GM23248 (cell line): ENCODE measurements at regions not wholly inside any gene's neighbourhood (a gene's known extent, or its start where the extent isn't known, plus 50 kb on each side); places are given as distances from the start of the nearest gene placed in this dataset.

Experiments
- DNase-seq: peaks from one replicate; pipeline ENCODE4 v3.0.0-alpha.2; 2015
- H2AFZ ChIP-seq: fragments of 200-600 bp; sonication (generic); 2 replicates; pipeline ENCODE4 v1.6.1; 2016; ENCODE audit warnings: antibody characterized with exemption
- H3F3A ChIP-seq: fragments of 200-600 bp; sonication (generic); 2 replicates; pipeline ENCODE4 v1.6.1; 2016; ENCODE audit warnings: mild to moderate bottlenecking, antibody characterized with exemption, mixed run types; ENCODE audit not compliant: insufficient read depth
- H3K27ac ChIP-seq: fragments of 200-600 bp; sonication (generic); 2 replicates; pipeline ENCODE4 v1.5.1; 2016; ENCODE audit warnings: mild to moderate bottlenecking
- H3K27me3 ChIP-seq: fragments of 200-600 bp; sonication (generic); replicated peaks from 2 replicates; pipeline ENCODE4 v1.6.1; 2016; ENCODE audit warnings: mild to moderate bottlenecking; ENCODE audit not compliant: insufficient read depth
- H3K36me3 ChIP-seq: fragments of 200-600 bp; sonication (generic); 2 replicates; pipeline ENCODE4 v1.6.1; 2016; ENCODE audit warnings: low read depth, mild to moderate bottlenecking
- H3K4me1 ChIP-seq: fragments of 200-600 bp; sonication (generic); 2 replicates; pipeline ENCODE4 v1.6.1; 2016; ENCODE audit warnings: mild to moderate bottlenecking; ENCODE audit not compliant: insufficient read depth
- H3K4me2 ChIP-seq: fragments of 200-600 bp; sonication (generic); one replicate; pipeline ENCODE4 v1.6.1; 2016; ENCODE audit warnings: mild to moderate bottlenecking; ENCODE audit not compliant: unreplicated experiment
- H3K4me3 ChIP-seq: fragments of 200-600 bp; sonication (generic); 2 replicates; pipeline ENCODE4 v1.5.1; 2016; ENCODE audit warnings: mild to moderate bottlenecking
- H3K79me2 ChIP-seq: fragments of 200-600 bp; sonication (generic); 2 replicates; pipeline ENCODE4 v1.6.1; 2016; ENCODE audit warnings: mild to moderate bottlenecking; ENCODE audit not compliant: insufficient read depth
- H3K9ac ChIP-seq: fragments of 200-600 bp; sonication (generic); 2 replicates; pipeline ENCODE4 v1.6.1; 2016; ENCODE audit warnings: mild to moderate bottlenecking
- H3K9me2 ChIP-seq: fragments of 200-600 bp; sonication (generic); 2 replicates; pipeline ENCODE4 v1.6.1; 2016; ENCODE audit warnings: mixed run types, mild to moderate bottlenecking, moderate library complexity; ENCODE audit not compliant: insufficient read depth
- H3K9me3 ChIP-seq: fragments of 200-600 bp; sonication (generic); one replicate; pipeline ENCODE4 v1.6.1; 2017; ENCODE audit warnings: low read depth
- H4K20me1 ChIP-seq: fragments of 200-600 bp; sonication (generic); 2 replicates; pipeline ENCODE4 v1.6.0; 2016; ENCODE audit not compliant: insufficient read depth
- EZH2 ChIP-seq: fragments of 200-600 bp; sonication (generic); IDR thresholded peaks from 2 replicates; pipeline ENCODE4 v1.6.1; 2018; ENCODE audit warnings: antibody characterized with exemption, mild to moderate bottlenecking; ENCODE audit not compliant: insufficient read depth, poor library complexity, severe bottlenecking
- EZH2phosphoT487 ChIP-seq: fragments of 200-600 bp; sonication (generic); IDR thresholded peaks from 2 replicates; pipeline ENCODE4 v1.6.1; 2018; ENCODE audit warnings: antibody characterized with exemption, moderate library complexity, mild to moderate bottlenecking, low read depth; ENCODE audit not compliant: insufficient read depth
- WGBS, 2 experiments: methylation state at CpG; one replicate each; pipeline ENCODE4 v1.1.6; 2015 to 2017; ENCODE audit warnings: low lambda C conversion rate in 2 of 2, low coverage in 1 of 2; ENCODE audit errors: missing lambda C conversion rate in 2 of 2; 5-methylcytosine and 5-hydroxymethylcytosine counted together
- in situ Hi-C: fragments of 300-500 bp; cut with MboI; formaldehyde crosslinking; loops from 2 replicates; pipeline ENCODE4 v1.15.0; 2020

DNA sequence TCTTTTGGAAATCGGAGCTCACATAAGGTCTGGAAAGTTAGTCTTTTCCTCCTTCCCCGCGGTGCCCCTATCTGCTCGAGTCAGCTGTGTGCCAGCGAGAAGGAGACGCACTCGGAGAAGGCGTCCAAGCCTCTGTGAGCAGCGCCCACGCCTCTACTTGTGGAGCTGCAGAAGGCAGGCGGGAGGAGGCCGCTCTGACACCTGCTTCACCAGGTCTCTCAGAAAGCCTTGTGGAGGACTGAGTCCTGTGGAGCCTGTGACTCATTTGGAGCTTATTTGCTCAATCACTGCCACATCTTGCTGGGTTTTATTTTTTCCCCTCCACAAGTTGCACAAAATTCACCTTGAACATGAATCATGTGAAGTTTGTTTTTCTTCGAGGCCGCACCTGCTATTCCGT is 117.5 kb downstream of the IRX2 start:
- H3K4me1 ChIP-seq, result no peaks in the 10 kb centered on the region
- no peak overlapping the region for H3K4me2 ChIP-seq
- no peaks in the 10 kb centered on the region for H3K9me3 ChIP-seq
- no peaks in the 10 kb centered on the region for H4K20me1 ChIP-seq
- no peak for TF ChIP-seq EZH2
- TF ChIP-seq EZH2phosphoT487, result no peak
- no peaks in the 10 kb centered on the region for H3K9me2 ChIP-seq
- H3K36me3 ChIP-seq, result no peaks in the 10 kb centered on the region
- no peaks in the 10 kb centered on the region for H3F3A ChIP-seq
- in situ Hi-C loops, result no loop called here
- WGBS, 2 experiments, result 17 to 22% methylated on average over 11 to 15 of the region's 15 CpGs
- no peaks in the 10 kb centered on the region for H3K79me2 ChIP-seq
- H2AFZ ChIP-seq, result no peak overlapping the region
- H3K27me3 ChIP-seq, result no peaks in the 10 kb centered on the region
- no peak overlapping the region for H3K4me3 ChIP-seq
- DNase-seq, result no peak
- no peak overlapping the region for H3K9ac ChIP-seq
- no peak overlapping the region for H3K27ac ChIP-seq

DNA sequence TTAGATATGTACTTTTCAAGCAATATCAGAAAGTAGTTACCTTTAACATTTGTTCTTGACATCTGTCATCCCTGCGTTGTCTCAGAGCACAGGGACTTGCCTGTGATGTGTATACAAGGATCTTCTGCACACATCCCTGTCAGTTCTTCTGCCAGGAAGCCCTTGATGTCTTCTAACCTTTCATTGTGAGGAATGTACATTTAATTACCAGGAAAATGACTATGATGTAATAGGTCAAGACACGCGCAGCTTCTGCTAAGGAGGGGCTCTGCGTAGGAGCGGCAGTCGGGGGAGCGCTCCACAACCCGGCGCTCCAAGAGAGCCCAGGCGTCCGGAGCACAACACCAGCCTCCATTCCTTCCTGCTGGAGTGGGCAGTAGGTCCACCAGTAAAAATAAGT is 119.7 kb downstream of the IRX2 start:
- Histone ChIP-seq H3K9ac (no peak overlapping the region), H3K79me2 (no peaks in the 10 kb centered on the region), H3K4me1 (no peaks in the 10 kb centered on the region), H2AFZ (no peak overlapping the region), H3K4me3 (no peak overlapping the region), H4K20me1 (no peaks in the 10 kb centered on the region), H3K9me3 (no peaks in the 10 kb centered on the region), H3K27me3 (no peaks in the 10 kb centered on the region), H3F3A (no peaks in the 10 kb centered on the region), H3K4me2 (no peak overlapping the region), H3K9me2 (no peaks in the 10 kb centered on the region), H3K36me3 (no peaks in the 10 kb centered on the region), H3K27ac (no peak overlapping the region)
- WGBS, 2 experiments, result 73 to 79% methylated on average over 11 of the region's 11 CpGs
- TF ChIP-seq EZH2, result no peak
- TF ChIP-seq EZH2phosphoT487, result no peak
- in situ Hi-C loops, result no loop called here
- no peak for DNase-seq

DNA sequence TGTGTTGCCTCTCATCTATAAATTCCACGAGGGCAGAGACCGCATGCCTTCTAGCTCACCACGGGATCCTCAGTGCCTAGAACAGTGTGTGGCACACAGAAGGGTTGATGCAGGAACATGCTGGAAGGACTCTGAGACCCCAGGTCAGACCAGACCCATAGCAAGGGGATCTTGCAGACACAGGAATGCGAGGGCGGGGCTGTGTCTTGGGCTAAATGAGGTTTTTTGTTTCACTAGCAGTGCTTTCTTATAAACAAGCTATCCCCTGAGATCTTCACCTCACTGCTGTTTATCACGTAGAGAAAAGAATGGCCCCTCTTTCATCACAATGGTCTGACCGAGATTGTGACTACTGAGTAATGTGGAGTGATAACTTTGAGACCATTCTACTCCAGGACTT is 122.4 kb downstream of the IRX2 start:
- H4K20me1 ChIP-seq, result no peaks in the 10 kb centered on the region
- no peaks in the 10 kb centered on the region for H3K79me2 ChIP-seq
- H2AFZ ChIP-seq, result no peak overlapping the region
- H3K9me3 ChIP-seq, result no peaks in the 10 kb centered on the region
- no peak overlapping the region for H3K9ac ChIP-seq
- no peak for DNase-seq
- in situ Hi-C loops, result no loop called here
- H3K36me3 ChIP-seq, result no peaks in the 10 kb centered on the region
- no peaks in the 10 kb centered on the region for H3K27me3 ChIP-seq
- H3K4me3 ChIP-seq, result no peak overlapping the region
- no peak for TF ChIP-seq EZH2phosphoT487
- no peak for TF ChIP-seq EZH2
- H3K9me2 ChIP-seq, result no peaks in the 10 kb centered on the region
- H3F3A ChIP-seq, result no peaks in the 10 kb centered on the region
- no peaks in the 10 kb centered on the region for H3K4me1 ChIP-seq
- WGBS, 2 experiments, result 34 to 35% methylated on average over 7 of the region's 7 CpGs
- no peak overlapping the region for H3K4me2 ChIP-seq
- no peak overlapping the region for H3K27ac ChIP-seq

DNA sequence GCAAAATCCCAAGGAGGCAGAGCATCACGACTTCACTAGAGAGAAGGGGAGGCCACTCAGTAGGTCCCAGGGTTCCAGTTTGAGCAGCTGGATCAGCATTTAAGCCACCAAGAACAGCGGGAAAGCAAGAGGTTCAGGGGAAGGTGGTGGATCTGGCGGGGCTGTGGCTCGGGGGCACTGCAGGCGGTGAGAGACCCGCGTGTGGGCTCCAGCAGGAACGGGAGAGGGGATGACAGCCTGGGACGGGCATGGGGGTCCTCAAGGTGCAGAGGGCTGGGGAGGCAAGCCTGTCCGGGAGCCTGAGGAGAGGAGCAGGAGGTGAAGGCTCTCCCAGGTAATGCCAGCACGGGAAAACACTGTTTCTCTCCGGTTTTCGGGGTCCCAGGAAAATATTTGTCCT is 123.6 kb downstream of the IRX2 start:
- Histone ChIP-seq H3F3A (no peaks in the 10 kb centered on the region), H3K27me3 (no peaks in the 10 kb centered on the region), H4K20me1 (no peaks in the 10 kb centered on the region), H3K9ac (no peak overlapping the region), H3K4me3 (no peak overlapping the region), H3K4me1 (no peaks in the 10 kb centered on the region), H3K36me3 (no peaks in the 10 kb centered on the region), H3K27ac (no peak overlapping the region), H3K4me2 (no peak overlapping the region), H3K9me3 (no peaks in the 10 kb centered on the region), H2AFZ (no peak overlapping the region), H3K9me2 (no peaks in the 10 kb centered on the region), H3K79me2 (no peaks in the 10 kb centered on the region)
- 49 to 51% methylated on average over 12 to 13 of the region's 13 CpGs for WGBS, 2 experiments
- no peak for DNase-seq
- TF ChIP-seq EZH2phosphoT487 (no peak), EZH2 (no peak)
- in situ Hi-C loops, result no loop called here

DNA sequence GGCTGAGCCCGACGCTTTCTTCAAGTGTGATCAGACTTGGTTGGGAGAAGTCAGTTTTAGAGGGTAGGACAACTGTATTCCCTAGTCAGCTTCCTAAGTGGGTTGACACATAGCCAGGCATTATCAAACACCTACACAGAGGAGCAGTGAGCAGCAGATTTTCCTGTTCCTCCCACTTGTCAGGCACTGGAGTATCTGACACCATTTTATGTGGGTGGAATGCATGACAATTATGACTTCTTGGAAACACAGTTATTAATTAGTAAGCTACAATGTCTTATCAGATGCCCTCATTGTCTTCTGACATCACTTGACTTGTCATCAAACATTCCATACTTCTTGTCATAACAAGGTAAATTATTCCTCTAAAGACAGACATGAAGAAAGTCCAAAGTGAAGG is 124.9 kb downstream of the IRX2 start:
- no peaks in the 10 kb centered on the region for H3K4me1 ChIP-seq
- no peak overlapping the region for H3K4me2 ChIP-seq
- no peak for DNase-seq
- H3K79me2 ChIP-seq, result no peaks in the 10 kb centered on the region
- no peak overlapping the region for H3K4me3 ChIP-seq
- H3F3A ChIP-seq, result no peaks in the 10 kb centered on the region
- H4K20me1 ChIP-seq, result no peaks in the 10 kb centered on the region
- no peak overlapping the region for H2AFZ ChIP-seq
- no peak overlapping the region for H3K9ac ChIP-seq
- in situ Hi-C loops, result no loop called here
- no peaks in the 10 kb centered on the region for H3K36me3 ChIP-seq
- no peak overlapping the region for H3K27ac ChIP-seq
- WGBS, 2 experiments, result 60 to 93% methylated on average over 2 of the region's 2 CpGs
- no peaks in the 10 kb centered on the region for H3K9me2 ChIP-seq
- TF ChIP-seq EZH2 (no peak), EZH2phosphoT487 (no peak)
- H3K9me3 ChIP-seq, result no peaks in the 10 kb centered on the region
- H3K27me3 ChIP-seq, result no peaks in the 10 kb centered on the region
